Tibial nerve (tissue), 4 donors: ENCODE measurements at regions not wholly inside any gene's neighbourhood (a gene's known extent, or its start where the extent isn't known, plus 50 kb on each side); places are given as distances from the start of the nearest gene placed in this dataset.

Experiments
- CTCF ChIP-seq, 5 experiments: fragments of 200-600 bp in 3 of 5; fragments of 450-650 bp in 2 of 5; sonication (generic) in 3 of 5; IDR thresholded peaks; one replicate each; pipeline ENCODE4 v1.5.1; 2016 to 2019; ENCODE audit warnings: antibody characterized with exemption in 5 of 5, mild to moderate bottlenecking in 3 of 5, moderate library complexity in 2 of 5
- EP300 ChIP-seq, 2 donors: sonication (generic); formaldehyde crosslinking; IDR thresholded peaks; one replicate each; pipeline ENCODE4 v1.6.1; 2017; ENCODE audit warnings: antibody characterized with exemption in 2 of 2, mild to moderate bottlenecking in 1 of 2
- POLR2A ChIP-seq, 2 donors: fragments of 450-650 bp; IDR thresholded peaks; one replicate each; pipeline ENCODE4 v1.6.1; 2017; ENCODE audit warnings: antibody characterized with exemption in 2 of 2, mild to moderate bottlenecking in 2 of 2, moderate library complexity in 2 of 2

GRCh38 chr9:2919347-2919746 lies 75.5 kb upstream of the PUM3 start:
- TF ChIP-seq CTCF (IDR thresholded peaks at IDR 0.05) (no peak), POLR2A (IDR thresholded peaks at IDR 0.05) (no peak), EP300 (IDR thresholded peaks at IDR 0.05) (no peak)
